ENCODE measurements at regions not wholly inside any gene's neighbourhood (a gene's known extent, or its start where the extent isn't known, plus 50 kb on each side); places are given as distances from the start of the nearest gene placed in this dataset.

DNA sequence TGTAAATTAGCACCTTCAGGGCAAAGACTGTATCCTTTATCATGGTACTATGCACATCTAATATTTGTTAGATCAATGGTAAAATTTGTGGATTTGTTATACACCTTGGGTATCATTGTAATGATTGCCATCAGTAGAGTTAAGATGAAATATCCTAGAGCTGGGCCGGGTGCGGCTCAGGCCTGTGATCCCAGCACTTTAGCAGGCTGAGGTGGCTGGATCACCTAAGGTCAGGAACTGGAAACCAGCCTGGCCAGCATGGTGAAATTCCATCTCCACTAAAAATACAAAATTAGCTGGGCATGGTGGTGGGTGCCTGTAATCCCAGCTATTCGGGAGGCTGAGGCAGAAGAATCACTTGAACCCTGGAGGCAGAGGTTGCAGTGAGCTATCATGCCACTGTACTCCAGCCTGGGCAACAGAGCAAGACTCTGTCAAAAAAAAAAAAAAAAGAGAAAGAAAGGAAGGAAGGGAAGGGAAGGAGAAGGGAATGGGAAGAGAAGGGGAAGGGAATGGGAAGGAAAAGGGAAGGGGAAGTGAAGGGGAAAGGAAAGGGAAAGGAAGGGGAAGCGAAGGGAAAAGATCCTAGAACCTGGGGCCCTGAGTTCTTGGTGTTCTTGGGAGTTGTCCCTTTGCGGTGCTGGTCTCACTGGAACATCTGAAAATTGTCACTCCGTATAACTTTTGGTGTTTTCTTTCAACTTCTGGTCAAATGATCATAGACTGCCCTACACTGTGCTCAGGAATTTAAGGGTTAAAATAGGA lies 71.1 kb upstream of the NEUROD1 start:
- Histone ChIP-seq H3K36me3 (no peaks in the 10 kb centered on the region), H3K4me1 (peaks cover 0 to 23% (median 8%) of the 10 kb centered on the region in 4 donors), H3K27me3 (no peaks in the 10 kb centered on the region), H3K9me3 (no peaks in the 10 kb centered on the region), H3K4me3 (no peak overlapping the region), H3K27ac (peak overlapping the region in 3 of 4 donors; percentile 36 to 73 (median 43))
- no peak for TF ChIP-seq EP300 (IDR thresholded peaks at IDR 0.05)
- TF ChIP-seq POLR2A (IDR thresholded peaks at IDR 0.05): no peak
- TF ChIP-seq, protein P1, sequence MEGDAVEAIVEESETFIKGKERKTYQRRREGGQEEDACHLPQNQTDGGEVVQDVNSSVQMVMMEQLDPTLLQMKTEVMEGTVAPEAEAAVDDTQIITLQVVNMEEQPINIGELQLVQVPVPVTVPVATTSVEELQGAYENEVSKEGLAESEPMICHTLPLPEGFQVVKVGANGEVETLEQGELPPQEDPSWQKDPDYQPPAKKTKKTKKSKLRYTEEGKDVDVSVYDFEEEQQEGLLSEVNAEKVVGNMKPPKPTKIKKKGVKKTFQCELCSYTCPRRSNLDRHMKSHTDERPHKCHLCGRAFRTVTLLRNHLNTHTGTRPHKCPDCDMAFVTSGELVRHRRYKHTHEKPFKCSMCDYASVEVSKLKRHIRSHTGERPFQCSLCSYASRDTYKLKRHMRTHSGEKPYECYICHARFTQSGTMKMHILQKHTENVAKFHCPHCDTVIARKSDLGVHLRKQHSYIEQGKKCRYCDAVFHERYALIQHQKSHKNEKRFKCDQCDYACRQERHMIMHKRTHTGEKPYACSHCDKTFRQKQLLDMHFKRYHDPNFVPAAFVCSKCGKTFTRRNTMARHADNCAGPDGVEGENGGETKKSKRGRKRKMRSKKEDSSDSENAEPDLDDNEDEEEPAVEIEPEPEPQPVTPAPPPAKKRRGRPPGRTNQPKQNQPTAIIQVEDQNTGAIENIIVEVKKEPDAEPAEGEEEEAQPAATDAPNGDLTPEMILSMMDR (IDR thresholded peaks at IDR 0.05): no peak
- DNase-seq (ENCODE audit: low spot score in 2 of 2): no peak
- WGBS, 2 donors: 81 to 89% methylated on average over 6 of the region's 6 CpGs

DNA sequence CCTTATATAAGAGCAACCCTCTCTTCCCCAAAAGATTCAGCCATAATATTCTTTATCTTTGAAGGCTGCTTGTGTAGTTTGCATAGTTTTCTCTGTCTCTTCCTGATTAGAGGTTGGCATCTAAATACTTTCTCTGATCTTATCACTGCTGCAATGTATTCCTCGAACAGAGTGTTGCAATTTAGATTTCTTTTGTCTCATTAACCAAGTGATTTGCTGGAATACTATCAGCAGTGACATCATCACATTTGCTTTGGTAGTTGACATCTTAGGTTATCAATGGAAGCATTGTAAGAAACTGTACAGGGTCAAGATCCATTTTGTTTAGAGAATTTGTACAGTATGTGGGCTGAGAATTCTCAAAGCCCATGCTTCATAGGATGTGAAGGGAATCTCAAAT lies 72.0 kb upstream of the NEUROD1 start:
- TF ChIP-seq POLR2A (IDR thresholded peaks at IDR 0.05) (no peak), EP300 (IDR thresholded peaks at IDR 0.05) (no peak)
- TF ChIP-seq, protein P1 (IDR thresholded peaks at IDR 0.05): no peak
- H3K36me3 ChIP-seq: no peaks in the 10 kb centered on the region

DNA sequence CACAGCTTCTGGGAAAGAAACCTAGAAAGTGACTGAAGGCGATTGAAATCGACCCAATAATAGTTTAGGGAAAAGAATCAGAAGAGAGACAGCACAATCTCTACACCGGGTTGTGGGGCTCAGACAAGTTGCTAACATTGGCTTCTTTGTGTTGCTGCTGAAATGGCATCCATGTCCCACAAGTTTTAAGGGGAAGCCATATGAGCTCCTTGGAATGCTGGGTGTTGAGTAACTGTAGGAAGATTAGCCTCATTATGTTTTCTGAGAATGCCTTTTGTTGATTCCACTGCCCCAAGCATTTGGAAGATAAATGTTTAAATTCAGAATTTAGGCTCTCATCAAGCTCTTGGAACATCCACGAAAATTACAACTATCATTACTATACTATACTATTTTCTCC lies 73.4 kb upstream of the NEUROD1 start:
- TF ChIP-seq, protein P1 (IDR thresholded peaks at IDR 0.05): no peak
- TF ChIP-seq EP300 (IDR thresholded peaks at IDR 0.05) (no peak), POLR2A (IDR thresholded peaks at IDR 0.05) (no peak)
- WGBS, 2 donors: 51 to 64% methylated on average over 4 of the region's 4 CpGs
- no peak for DNase-seq (ENCODE audit: low spot score in 2 of 2)

More for the DNA sequence above, 72.0 kb upstream of the NEUROD1 start:
- WGBS, 2 donors: 0 to 23% methylated on average over 1 of the region's 1 CpG
- Histone ChIP-seq H3K4me3 (no peak overlapping the region), H3K27me3 (no peaks in the 10 kb centered on the region), H3K9me3 (no peaks in the 10 kb centered on the region), H3K27ac (peak overlapping the region in 3 of 4 donors; percentile 36 to 73 (median 43)), H3K4me1 (peaks cover 0 to 23% (median 8%) of the 10 kb centered on the region in 4 donors)
- no peak for DNase-seq (ENCODE audit: low spot score in 2 of 2)

DNA sequence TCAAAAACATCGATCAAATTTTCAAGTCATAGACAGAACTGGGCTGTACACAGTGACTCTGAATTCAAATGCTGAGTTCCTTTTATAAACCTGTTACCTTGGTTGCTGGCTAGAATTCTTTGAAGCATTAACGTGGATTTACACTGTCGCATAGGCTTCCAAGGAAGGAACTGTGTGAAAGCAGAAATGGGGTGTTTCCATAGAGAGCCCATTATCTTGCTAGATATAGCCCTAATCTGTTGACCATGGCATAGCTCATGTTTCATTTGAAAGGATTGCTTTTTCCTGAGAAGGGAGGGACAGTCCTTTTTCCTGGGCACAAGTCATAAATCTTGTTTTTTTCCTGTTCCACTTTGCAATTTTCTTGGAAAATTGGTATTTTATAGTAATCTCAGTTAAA lies 73.8 kb upstream of the NEUROD1 start:
- no peaks in the 10 kb centered on the region for H3K9me3 ChIP-seq
- 56 to 67% methylated on average over 3 of the region's 3 CpGs for WGBS, 2 donors
- no peak overlapping the region for H3K4me3 ChIP-seq
- H3K36me3 ChIP-seq: no peaks in the 10 kb centered on the region
- peak overlapping the region in 2 of 4 donors; percentile 39 to 73 for H3K27ac ChIP-seq
- DNase-seq (ENCODE audit: low spot score in 2 of 2): no peak
- no peaks in the 10 kb centered on the region for H3K27me3 ChIP-seq
- TF ChIP-seq EP300 (IDR thresholded peaks at IDR 0.05) (no peak), POLR2A (IDR thresholded peaks at IDR 0.05) (no peak)
- TF ChIP-seq, protein P1 (IDR thresholded peaks at IDR 0.05): no peak
- peaks cover 0 to 23% (median 8%) of the 10 kb centered on the region in 4 donors for H3K4me1 ChIP-seq

More for the DNA sequence above, 73.4 kb upstream of the NEUROD1 start:
- no peak overlapping the region for H3K4me3 ChIP-seq
- H3K36me3 ChIP-seq: no peaks in the 10 kb centered on the region
- H3K27me3 ChIP-seq: no peaks in the 10 kb centered on the region
- peak overlapping the region in 2 of 4 donors; percentile 39 to 73 for H3K27ac ChIP-seq
- no peaks in the 10 kb centered on the region for H3K9me3 ChIP-seq
- H3K4me1 ChIP-seq: peaks cover 0 to 23% (median 8%) of the 10 kb centered on the region in 4 donors

DNA sequence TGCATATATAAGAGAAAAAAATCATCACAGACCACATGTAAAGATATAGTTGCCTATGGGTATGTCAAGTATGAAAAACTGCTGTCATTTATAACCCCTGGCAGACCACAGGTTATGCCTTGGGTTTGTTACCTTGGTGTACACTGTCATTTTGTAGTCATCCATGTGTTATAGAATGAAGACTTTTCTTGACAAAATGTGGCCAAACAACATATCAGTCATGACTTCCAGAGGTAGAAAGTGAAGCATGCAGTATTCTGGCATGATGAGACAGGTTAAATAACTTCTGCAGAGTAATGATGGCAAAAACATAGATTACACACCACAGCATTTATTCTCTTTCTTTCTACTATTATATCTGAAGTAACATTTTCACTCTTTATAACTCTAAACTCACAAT lies 74.9 kb upstream of the NEUROD1 start:
- Histone ChIP-seq H3K4me3 (no peak overlapping the region), H3K27ac (no peak overlapping the region), H3K9me3 (no peaks in the 10 kb centered on the region), H3K4me1 (peaks cover 0 to 26% (median 8%) of the 10 kb centered on the region in 4 donors), H3K36me3 (no peaks in the 10 kb centered on the region), H3K27me3 (no peaks in the 10 kb centered on the region)
- no peak for TF ChIP-seq EP300 (IDR thresholded peaks at IDR 0.05)
- no peak for TF ChIP-seq POLR2A (IDR thresholded peaks at IDR 0.05)
- TF ChIP-seq, protein P1 (IDR thresholded peaks at IDR 0.05): no peak
- no peak for DNase-seq (ENCODE audit: low spot score in 2 of 2)

Measured in tibial nerve (tissue), 4 donors.